ENCODE measurements at regions not wholly inside any gene's neighbourhood (a gene's known extent, or its start where the extent isn't known, plus 50 kb on each side); places are given as distances from the start of the nearest gene placed in this dataset.

DNA sequence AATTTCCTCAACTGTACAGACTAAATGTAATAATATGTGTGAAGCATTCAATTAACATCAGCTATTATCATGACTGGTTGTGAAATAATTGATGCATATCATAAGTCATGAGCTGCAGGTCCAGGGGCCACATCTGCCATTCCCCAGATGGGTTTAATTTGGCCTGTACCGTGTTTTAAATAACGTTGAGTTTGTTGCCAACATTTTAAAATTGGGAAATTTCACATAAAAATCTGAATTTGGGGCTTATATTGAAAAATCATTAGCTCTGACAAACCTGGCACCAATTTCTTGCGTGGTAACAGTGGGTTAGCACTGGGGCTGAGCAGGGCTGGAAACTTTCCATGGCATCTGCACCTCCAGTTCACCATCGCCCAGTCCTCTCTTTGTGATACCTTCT is 193.9 kb downstream of the SNX19 start:
- H3K36me3 ChIP-seq: no peaks in the 10 kb centered on the region
- no peak overlapping the region for H3K27ac ChIP-seq
- H3K27me3 ChIP-seq: no peaks in the 10 kb centered on the region
- H3K4me3 ChIP-seq: no peak overlapping the region
- no peaks in the 10 kb centered on the region for H3K4me1 ChIP-seq
- no peak for DNase-seq
- no peaks in the 10 kb centered on the region for H3K9me3 ChIP-seq
- intact Hi-C loops (cut with DNase I; ENCODE audit: low total_unique reads): no loop called here
- TF ChIP-seq POLR2A (IDR thresholded peaks at IDR 0.05): no peak
- TF ChIP-seq, protein P1, sequence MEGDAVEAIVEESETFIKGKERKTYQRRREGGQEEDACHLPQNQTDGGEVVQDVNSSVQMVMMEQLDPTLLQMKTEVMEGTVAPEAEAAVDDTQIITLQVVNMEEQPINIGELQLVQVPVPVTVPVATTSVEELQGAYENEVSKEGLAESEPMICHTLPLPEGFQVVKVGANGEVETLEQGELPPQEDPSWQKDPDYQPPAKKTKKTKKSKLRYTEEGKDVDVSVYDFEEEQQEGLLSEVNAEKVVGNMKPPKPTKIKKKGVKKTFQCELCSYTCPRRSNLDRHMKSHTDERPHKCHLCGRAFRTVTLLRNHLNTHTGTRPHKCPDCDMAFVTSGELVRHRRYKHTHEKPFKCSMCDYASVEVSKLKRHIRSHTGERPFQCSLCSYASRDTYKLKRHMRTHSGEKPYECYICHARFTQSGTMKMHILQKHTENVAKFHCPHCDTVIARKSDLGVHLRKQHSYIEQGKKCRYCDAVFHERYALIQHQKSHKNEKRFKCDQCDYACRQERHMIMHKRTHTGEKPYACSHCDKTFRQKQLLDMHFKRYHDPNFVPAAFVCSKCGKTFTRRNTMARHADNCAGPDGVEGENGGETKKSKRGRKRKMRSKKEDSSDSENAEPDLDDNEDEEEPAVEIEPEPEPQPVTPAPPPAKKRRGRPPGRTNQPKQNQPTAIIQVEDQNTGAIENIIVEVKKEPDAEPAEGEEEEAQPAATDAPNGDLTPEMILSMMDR (IDR thresholded peaks at IDR 0.05): no peak

DNA sequence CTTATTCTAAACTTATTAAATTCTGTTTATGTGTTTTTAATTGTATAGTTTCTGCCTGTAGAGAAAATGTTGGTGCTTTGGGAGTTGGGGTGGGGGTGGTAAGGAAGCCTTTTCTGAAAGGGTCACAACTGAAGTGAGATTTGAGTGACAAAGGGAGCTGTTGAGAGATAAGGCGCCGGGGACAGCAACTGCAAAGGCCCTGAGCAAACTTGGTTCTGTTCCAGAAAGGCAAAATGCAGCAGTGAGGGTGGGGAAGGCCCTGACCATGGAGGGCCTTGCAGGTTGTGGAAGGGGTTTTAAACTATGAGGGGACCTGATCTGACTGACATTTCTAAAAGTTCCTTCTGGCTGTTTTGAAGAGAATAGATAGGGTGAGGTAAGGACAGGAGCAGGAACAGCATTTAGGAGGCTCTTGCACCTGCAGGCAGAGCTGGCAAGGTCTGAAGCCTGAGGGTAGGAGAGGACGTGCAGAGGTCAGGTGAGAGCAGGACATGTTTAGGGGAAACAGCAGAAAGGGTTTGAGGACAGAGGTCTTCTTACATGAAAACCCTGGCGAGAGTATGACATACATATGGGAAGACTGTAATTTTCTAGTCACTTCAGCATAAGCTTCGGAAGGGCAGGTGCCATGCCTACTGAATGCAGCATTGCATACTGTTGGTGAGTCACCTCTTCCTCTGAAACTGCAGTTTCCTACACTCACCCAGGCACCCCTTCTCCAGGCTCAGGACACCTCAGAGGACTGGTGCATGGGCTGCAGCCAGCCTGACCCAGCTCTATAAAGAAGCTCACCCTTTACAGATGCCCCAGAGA is 190.7 kb downstream of the SNX19 start:
- no peaks in the 10 kb centered on the region for H3K36me3 ChIP-seq
- no peak overlapping the region for H3K4me3 ChIP-seq
- no peaks in the 10 kb centered on the region for H3K27me3 ChIP-seq
- no peaks in the 10 kb centered on the region for H3K4me1 ChIP-seq
- intact Hi-C loops (cut with DNase I; ENCODE audit: low total_unique reads): no loop called here
- H3K27ac ChIP-seq: no peak overlapping the region
- TF ChIP-seq POLR2A (IDR thresholded peaks at IDR 0.05): no peak
- TF ChIP-seq, protein P1 (IDR thresholded peaks at IDR 0.05): no peak
- no peak for DNase-seq
- no peaks in the 10 kb centered on the region for H3K9me3 ChIP-seq

DNA sequence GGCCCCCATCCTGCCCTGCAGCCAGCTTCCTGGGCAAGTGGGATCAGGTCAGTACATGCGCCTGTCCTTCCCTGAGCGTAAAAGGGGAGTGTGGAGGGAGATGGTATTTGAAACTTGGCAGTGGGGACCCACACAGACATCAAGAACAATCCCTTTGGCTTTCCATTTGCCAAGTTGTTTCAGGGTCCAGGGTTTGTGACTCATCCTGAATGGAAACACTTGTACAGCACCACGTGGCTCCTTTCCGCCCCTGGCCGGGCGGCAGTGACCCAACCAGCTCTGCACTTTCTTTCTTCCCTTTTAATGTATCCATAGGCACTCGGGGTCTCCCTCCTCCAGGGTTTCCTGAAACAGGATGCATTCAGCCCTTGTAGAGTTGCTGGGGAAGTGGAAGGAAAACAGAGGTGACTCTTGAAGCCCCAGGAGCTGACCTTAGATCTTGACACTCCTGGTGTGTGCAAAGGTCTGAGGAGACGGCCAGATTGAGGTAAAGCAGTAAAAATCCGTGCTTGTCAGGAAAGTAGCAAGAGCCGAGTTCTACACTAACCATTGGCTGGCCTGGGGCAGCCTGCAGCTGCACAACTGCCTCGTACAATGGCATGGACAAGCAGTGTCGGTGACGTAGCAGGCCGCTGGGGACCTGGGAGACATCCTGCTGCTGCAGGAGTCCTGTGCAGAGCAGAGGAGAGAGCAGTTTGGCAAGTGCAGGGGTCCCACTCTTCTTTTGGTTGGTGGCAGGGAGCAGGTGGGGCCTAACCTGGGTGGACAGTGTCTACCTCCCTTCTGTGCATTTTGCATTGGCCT is 189.8 kb downstream of the SNX19 start:
- intact Hi-C loops (cut with DNase I; ENCODE audit: low total_unique reads): no loop called here
- DNase-seq: peak; percentile 24 to 39
- Histone ChIP-seq H3K27me3 (no peaks in the 10 kb centered on the region), H3K4me3 (no peak overlapping the region), H3K27ac (no peak overlapping the region), H3K9me3 (no peaks in the 10 kb centered on the region), H3K36me3 (no peaks in the 10 kb centered on the region), H3K4me1 (no peaks in the 10 kb centered on the region)
- TF ChIP-seq, protein P1 (IDR thresholded peaks at IDR 0.05): no peak
- TF ChIP-seq POLR2A (IDR thresholded peaks at IDR 0.05): no peak

DNA sequence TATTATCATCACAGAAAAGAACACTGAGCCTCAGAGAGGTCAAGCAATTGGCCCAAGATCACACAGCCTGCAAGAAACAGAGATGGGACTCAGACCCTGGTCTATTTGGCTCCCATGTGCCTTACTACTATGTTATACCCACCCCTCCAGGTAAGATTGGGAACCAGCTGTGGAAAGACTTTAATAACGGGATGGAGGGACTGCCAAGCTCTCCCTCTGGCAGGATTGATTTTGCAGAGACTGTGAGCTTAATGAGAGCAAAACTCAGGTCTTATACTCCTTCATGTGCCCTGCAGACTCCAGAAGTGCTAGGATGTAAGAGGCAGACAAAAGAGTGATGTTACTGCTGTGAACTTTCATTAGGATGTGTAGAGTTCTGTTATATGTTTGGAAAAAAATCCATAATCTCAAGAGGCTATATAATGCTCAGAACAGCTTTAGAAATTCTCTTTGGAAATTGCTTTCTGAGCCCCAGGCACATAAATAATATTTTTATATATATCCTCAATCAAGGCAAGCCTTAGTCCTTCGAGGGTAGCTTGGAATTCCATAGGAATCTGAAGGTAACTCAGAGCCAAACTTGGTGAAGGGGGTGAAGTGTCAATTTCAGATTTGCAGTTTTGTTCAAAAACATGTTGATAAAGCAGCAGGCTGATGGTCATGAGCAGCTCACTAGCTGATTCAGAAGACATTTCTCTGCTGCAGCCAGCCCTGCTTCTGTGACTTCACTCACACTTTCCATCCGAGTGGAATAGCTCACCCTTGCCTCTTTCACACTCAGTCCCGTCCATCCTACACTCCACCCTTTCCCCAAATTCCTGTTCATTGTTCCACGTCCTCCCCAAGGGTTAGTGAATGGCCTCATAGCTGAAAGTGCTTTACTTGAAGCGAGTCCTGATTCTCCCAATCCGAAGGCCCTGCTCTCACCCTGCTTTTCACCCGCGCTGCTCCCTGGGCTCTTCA is 188.8 kb downstream of the SNX19 start:
- no peaks in the 10 kb centered on the region for H3K27me3 ChIP-seq
- TF ChIP-seq, protein P1 (IDR thresholded peaks at IDR 0.05): no peak
- TF ChIP-seq POLR2A (IDR thresholded peaks at IDR 0.05): no peak
- intact Hi-C loops (cut with DNase I; ENCODE audit: low total_unique reads): no loop called here

More for the DNA sequence above, 188.8 kb downstream of the SNX19 start:
- H3K9me3 ChIP-seq: no peaks in the 10 kb centered on the region
- H3K27ac ChIP-seq: no peak overlapping the region
- DNase-seq: no peak
- no peak overlapping the region for H3K4me3 ChIP-seq
- H3K36me3 ChIP-seq: no peaks in the 10 kb centered on the region
- no peaks in the 10 kb centered on the region for H3K4me1 ChIP-seq

Data from uterus (tissue), 3 donors.